ENCODE measurements at regions not wholly inside any gene's neighbourhood (a gene's known extent, or its start where the extent isn't known, plus 50 kb on each side); places are given as distances from the start of the nearest gene placed in this dataset.

- DNase-seq = no peak
These were observed 253.1 kb upstream of the SALL3 start for GRCh38 chr18:78726326-78727056.

DNA sequence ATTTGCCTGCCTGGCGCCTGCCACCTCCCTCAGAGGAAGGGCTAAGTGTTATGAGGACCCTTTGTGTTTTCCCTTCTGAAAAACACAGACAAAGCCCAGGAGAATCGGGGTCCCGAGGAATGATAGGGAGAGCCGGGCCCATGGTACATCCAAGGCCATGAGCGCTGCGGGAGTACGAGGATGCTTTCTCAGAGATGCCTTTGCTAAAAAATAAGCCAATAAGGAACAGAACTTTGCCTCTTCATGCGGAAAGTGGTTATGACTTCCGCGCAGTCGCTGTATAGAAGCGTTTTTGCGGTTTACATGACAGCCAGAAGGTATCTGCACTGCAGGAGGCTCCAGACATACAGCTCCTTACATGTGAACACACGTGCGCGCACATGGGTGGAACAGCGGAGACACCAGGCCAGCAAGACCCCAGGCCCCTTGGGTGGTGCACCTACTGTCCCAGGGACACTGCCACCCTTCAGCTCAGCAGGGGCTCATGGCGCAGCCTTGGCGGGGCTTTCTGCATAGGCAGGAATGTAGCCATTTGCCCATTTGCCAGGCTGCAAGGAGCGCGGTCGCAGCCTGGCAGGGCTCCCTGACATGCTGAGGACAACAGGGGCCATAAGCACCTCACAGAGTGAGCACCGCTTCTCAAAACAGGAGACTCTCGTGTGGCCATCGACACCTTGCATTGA lies 252.4 kb upstream of the SALL3 start:
- DNase-seq = no peak

DNA sequence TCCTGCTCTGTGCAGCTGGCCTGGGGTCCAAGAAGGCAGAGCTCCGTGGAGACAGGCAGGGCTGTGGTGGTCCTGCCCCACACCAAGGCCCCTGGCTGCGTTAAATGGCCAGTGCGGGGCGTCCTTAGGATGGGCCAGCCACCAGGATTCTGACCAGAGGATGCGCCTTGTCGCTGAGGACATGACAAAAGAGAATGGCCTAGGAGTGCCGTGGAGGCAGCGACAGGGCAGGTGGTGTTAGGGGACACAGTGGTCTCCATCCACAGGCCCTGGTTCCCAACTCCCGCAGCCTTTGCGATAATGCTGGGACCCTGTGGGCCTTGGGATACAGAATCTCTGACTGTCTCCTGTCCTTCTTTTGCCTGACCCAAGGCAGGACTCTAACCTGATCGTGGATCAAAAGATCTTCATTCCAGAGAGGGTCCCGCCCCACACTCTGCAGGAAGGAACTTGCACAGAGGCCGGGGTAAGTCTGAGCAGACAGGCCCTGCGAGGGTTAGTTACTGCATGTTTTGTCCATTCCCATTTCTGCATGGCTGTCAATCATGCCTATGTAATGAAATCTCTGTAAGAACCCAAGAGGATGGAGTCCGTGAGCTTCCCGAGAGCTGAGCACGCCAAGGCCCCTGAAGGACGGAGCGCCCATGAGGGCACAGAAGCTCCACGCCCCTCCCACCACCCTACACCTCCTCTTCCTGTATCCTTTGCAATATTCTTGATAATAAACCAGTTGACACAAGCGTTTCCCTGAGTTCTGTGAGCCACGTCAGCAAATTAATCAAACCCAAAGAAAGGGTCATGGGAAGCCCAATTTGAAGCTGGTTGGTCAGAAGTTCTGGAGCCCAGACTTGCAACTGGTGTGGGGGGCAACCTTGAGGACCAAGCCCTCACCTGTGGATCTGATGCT lies 251.5 kb upstream of the SALL3 start:
- DNase-seq = no peak

GRCh38 chr18:78728784-78729467 lies 250.7 kb upstream of the SALL3 start:
- no peak for DNase-seq

GRCh38 chr18:78730546-78730945 lies 249.1 kb upstream of the SALL3 start:
- no peak for DNase-seq

GRCh38 chr18:78731016-78731397 lies 248.6 kb upstream of the SALL3 start:
- no peak for DNase-seq

GRCh38 chr18:78731398-78732032 lies 248.1 kb upstream of the SALL3 start:
- DNase-seq = no peak

GRCh38 chr18:78732273-78733210 lies 247.1 kb upstream of the SALL3 start:
- no peak for DNase-seq

DNA sequence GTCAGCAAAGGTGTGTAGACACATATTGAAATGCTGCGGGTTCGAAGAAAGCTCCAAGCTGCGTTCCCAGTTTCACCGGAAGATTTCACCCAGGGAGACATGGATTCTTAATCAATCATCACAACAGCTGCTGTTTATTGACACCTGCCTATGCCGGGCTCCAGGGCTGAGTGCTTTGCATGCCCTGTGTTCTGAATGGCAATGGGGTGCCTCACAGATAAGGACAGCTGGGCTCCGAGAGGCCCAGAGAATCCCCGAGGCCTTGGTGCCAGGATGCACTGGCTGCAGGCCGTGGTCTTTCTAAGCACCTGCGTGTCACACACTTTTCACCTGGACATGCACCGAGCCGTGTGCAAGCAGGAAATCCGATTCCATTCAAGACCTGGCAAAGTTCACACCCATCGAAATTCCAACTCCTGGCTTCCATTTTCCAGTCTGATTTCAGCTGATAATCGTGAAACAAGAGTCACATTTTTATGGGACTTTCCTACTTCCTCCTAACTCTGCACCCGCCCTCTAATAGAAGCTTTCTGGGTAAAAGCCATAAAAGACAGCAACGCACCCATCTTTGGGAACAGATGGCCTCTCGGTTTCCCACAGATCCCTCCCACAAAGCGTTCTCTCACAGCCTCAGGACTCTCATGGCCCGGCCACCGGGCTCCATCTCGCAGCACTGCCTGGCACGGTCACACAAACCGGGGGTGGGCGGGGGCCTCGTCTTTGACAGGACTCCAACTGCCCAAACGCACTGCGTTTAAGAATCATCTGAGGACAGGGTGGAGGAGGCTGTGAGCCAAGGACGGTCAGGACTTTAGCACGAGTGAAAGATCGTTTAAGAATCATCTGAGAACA lies 245.6 kb upstream of the SALL3 start:
- no peak for DNase-seq

DNA sequence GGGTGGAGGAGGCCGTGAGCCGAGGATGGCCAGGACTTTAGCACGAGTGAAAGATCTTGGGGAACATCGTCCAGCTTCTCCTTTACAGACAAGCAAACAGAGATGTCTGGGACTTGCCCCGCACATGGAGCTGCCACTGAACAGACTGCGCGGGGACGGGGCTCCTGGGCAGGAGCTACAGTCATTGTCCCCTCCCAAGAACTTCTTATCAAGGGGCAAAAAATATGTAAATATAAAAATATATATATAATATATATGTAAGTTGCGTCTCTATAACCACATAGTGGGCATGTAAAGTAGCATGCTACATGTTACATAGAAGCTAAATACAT lies 245.0 kb upstream of the SALL3 start:
- no peak for DNase-seq

- DNase-seq = no peak
These were observed 244.2 kb upstream of the SALL3 start for GRCh38 chr18:78735131-78736014.

GRCh38 chr18:78736015-78736690 lies 243.5 kb upstream of the SALL3 start:
- DNase-seq = no peak

DNA sequence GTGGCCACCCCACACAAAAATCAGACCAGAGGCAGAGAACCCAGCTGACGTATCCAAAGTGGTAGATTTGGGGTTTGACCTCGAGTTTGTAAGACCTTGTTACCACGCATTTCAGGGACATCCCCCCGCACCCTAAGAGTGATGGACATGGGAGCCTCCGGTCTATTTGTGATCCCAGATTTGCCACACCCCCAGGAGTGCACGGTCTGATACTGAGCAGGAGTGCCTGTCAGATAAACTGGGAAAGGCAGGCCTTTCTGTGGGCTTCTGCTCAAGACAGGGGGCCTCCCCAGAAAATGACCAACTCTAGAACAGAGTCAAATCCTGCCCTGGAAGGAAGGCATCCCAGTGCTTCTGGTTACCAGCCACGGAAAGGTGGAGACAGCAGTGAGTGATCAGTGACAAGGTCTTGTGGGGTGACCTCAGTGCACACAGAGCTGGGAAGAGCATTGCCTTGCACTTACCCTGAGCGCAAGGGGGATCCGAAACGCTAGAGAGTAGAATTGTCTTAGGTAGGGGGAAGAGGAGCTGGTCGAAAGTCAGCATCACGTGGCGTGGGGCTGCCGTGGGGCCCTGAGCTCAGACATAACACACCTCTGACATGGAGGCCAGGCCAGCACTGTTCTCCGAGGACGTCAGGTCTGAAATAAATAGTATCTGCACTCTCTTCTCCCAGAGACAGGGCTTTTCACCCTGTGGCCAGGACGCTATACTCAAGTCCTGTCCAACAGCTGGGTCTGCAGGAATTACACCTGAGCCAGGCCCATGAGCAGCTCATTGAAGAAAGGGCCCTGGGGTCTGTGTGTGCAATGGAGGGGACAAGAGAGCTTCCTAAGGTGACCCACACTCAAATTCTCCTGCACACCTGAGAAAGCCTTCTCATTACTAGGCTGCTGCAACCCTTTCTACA lies 242.4 kb upstream of the SALL3 start:
- no peak for DNase-seq

DNA sequence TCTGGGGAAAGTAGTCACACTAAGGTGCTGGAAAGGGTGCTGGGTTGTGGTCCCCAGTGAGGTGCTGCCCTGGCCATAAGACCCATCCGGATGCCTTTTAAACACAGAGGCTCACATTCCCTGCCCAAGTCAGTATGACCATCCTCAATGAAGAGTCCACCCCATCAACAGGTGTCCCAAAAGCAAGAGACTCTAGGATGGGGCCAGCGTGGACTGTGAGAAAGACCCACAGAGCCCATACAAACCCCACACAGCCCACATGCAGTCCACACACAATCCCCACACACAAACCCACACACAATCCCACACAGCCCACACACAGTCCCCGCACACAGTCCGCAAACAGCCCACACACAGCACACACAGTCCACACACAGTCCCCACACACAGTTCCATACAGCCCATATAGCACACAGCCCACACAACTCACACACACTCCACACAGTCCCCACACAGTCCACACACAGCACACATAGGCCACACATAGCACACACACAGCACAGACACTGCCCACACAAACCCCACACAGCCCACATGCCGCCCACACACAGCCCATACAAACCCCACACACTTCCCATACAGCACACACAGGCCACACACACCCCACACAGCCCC lies 241.4 kb upstream of the SALL3 start:
- DNase-seq = no peak

DNA sequence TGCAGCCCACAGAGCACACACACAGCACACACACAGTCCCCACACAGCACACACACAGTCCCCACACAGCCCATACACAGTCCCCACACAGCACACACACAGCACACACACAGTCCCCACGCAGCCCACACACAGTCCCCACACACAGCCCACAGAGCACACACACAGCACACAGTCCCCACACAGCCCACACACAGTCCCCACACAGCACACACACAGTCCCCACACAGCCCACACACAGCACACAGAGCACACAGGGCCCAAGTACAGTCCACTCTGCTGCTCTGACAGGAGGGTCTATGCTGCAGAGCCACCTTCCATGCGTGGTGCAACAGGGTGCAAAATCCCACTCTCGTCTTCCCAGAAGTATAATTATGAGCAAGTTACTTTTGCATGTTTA lies 240.5 kb upstream of the SALL3 start:
- no peak for DNase-seq

GRCh38 chr18:78739882-78740677 lies 239.5 kb upstream of the SALL3 start:
- DNase-seq = no peak
